Dedifferentiated amniotic fluid mesenchymal stem cell (primary cell): ENCODE measurements at regions not wholly inside any gene's neighbourhood (a gene's known extent, or its start where the extent isn't known, plus 50 kb on each side); places are given as distances from the start of the nearest gene placed in this dataset.

Experiments used
- DNase-seq: peaks from one replicate; pipeline ENCODE4 v3.0.0-alpha.2; 2016; ENCODE audit errors: extremely low spot score

DNA sequence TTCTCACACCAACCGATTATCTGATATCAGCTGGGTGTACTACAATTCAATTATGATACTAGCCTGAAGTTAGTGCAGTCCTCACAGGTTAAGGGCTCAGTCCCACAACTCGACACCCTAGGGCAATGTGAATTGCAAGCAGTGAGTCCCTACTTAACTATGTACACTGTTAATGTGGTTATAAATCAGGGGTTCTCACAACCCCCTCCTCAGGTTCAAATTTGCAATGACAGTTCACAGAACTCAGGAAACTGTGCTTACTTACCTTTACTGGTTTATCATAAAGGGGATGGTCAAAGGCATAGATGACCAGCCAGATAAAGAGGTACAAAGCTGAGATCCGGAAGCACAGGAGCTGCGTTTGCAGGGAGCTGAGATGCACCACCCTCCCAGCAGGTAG lies 1379.1 kb upstream of the CDH2 start:
- DNase-seq, result no peak

DNA sequence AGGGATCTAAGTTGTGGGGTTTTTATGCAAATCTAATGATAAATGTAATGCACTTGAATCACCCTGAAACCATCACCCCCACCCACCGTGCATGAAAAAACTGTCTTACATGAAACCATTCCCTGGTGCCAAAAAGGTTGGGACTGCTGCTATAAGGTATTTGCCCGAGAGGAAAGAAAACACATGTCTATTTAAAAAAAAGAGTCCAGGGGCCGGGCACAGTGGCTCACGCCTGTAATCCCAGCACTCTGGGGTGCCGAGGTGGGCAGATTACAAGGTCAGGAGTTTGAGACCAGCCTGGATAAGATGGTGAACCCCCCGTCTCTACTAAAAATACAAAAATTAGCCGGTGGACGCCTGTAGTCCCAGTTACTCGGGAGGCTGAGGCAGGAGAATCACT lies 1372.8 kb upstream of the CDH2 start:
- no peak for DNase-seq

DNA sequence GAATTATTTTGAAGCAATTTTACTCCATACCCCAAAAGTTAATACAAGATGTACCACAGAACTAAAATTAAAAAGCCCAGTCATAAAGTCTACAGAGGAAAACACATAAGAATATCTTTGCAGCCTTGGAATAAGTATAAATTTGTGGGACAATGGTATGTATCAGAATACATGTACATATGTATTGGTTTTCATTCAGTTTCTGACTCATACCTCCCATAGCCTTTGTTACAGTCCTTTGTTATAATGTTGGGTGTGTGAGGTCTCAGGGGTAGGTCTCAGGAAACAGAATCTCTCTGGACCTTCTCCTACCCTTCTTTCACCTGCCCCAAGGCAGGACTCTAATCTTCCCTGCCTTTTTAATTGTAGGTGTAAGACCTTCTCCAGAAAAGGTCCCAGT lies 1370.7 kb upstream of the CDH2 start:
- no peak for DNase-seq

DNA sequence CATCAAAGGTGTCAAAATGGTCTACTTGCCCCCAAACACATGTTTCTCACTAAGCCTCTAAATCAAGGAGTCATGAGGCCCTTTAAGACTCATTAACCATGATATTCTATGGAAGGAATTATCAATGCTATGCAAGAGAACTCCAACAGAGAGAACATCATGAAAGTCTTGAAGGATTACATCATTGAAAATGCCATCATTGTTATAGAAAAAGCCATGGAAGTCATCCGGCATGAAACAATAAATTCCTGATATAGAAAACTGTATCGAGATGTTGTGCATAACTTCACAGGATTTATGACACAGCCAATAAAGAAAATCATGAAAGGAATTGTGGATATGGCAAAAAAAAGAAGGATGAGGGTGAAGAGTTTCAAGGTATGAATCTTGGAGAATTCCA lies 1363.6 kb upstream of the CDH2 start:
- DNase-seq, result no peak

DNA sequence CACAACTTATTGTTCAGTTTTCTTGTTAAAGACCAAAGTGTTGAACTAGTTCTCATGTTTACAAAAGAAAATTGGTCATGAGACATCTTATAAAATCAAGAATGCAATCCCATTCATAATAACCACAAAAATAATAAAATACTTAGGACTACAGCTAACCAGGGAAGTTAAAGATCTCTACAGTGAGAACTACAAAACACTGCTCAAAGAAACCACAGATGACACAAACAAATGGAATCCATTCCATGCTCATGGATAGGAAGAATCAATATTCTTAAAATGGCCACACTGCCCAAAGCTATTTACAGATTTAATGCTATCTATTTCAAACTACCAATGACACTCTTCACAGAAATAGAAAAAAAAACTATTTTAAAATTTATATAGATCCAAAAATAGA lies 1354.8 kb upstream of the CDH2 start:
- DNase-seq, result no peak

DNA sequence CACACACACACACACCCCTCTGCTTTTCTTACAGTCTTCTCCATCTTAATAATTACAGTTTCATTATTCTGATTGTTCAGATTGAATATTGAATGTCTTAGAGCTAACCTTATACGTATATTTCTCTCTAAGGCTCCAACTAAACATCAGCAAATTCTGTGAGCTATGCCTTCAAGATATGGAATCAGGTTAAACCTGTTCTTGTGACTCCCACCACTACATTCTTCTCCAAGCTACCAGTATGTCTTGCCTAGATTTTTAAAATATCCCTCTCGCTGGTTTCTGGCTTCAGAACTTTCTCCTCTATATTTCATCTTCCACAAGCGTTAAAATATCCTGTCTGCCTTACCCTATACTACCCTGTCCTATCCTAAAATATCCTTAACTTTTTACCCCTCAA lies 1346.4 kb upstream of the CDH2 start:
- DNase-seq, result no peak

DNA sequence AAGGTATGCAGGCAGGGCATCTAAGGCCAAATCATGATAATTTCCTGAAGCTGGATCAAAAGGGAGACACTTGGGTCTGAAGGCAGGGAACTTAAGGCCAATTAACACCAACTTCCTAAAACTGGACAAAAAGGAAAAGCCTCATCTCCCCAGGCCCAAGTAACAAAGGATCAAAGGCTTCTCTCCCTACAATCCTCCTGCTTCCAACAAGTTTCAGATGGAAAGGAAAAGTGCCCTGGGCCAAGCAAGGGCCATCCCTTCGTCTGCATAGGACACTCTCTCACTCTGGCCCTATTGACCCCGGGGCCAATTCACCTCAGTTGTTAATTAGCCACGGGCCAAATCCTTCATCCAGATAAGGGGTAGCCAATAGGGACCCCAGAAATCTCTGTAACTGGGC lies 1335.8 kb upstream of the CDH2 start:
- DNase-seq, result no peak

DNA sequence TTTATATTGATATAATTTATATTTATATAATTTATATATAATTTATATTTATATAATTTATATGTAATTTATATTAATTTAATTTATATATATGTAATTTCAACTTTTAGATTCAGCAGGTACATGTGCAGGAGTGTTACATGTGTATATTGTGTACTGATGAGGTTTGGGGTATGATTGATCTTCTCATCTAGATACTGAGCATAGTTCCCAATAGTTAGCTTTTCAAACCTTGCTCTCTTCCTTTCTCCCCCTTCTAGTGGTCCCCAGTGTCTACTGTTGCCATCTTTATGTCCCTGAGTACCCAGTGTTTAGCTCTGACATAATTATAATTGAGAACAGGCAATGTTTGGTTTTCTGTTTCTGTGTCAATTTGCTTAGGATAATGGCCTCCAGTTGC lies 1335.3 kb upstream of the CDH2 start:
- no peak for DNase-seq

DNA sequence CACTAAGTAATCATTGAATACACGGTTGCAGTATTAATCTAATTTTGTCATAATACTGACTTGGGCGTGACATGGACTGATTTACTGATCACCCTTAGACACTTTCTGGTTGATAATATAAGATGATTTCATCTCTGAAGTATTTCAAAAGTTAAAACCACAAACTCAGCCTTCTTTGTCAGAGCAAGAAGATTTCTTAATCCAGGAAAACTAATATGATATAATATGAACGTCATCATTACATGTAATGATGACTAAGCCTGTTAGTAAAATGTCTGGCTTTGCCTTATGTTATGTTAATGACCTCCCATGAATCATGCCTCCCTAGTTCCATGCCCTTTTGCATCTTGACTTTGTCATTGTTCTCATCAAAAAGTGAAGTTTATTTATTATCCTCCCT lies 1325.0 kb upstream of the CDH2 start:
- no peak for DNase-seq

DNA sequence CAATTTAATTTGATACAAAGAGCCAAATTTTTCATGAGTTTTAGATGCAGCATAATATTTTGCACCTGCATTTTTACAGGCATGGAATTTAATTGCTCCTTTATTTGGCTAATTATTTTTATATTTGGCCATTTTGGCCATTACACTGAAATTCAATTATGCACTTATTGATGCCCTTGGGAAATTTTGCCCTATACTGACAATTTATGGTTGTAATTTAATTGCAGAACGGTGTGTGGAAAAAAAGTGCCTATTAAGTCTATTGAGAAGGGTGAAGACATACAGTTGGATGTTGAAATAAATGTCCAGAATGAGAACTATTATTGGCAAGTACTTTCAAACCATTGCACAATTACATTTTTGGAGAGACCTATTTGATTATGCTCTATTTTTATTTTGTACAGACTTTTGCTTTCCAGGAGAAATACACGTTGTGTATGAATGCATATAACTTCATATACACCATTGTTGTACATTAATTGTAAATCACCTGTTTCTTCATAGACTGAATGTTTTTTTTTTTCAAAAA lies 1319.3 kb upstream of the CDH2 start:
- DNase-seq, result no peak

DNA sequence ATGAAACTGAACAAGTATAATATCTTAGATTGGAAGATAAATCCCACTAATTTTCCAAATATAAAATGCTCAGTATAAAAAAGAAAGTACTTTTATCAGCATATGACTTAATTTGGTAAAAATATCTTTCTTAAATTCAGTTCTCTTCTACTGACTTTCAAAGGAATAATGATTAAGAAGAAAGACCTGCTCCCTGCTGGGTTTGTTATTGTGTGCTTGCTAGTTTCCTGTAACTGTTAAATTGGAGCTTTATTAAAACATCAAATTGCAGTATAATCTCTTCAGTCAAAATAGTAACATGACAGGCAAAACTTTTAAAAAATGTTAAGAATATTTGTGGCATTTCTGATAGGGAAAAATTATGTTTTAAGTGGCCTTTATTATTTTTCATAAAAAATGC lies 1317.4 kb upstream of the CDH2 start:
- no peak for DNase-seq

DNA sequence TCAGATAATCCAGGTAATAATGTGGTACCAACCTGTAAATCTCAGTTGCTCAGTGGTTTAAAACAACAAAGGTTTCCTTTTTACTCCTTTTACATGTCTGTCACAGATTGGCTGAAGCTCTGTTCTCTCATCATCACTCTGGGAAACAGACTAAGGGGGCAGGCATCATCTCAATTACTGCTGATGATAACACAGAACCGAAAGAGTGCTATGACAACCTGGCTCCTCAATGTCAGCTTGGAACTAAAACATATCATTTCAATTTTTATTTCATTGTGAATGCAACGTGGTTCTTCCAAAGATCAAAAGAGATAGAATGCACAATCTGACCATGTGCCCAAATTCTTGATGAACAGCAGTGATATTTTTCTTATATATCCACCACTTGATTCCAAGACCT lies 1315.0 kb upstream of the CDH2 start:
- DNase-seq, result no peak

DNA sequence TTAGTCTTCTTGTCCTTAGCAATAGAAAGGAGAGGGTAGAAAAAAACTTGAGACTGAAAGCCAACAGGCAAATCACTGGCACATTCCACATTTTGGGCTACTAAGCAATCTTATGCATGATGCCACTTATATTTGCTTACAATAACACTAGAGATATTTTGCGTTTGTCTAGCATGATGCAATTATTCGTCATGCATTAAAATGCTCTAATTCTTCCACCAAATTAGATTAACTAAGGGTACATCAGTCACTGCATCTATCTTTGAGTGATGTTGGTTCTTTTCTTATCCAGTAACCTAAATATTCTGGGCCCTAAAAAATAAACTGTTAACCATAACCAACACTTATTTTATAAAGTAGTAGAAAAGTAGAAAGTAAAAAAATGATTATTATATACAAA lies 1311.7 kb upstream of the CDH2 start:
- peak; percentile 47 for DNase-seq

DNA sequence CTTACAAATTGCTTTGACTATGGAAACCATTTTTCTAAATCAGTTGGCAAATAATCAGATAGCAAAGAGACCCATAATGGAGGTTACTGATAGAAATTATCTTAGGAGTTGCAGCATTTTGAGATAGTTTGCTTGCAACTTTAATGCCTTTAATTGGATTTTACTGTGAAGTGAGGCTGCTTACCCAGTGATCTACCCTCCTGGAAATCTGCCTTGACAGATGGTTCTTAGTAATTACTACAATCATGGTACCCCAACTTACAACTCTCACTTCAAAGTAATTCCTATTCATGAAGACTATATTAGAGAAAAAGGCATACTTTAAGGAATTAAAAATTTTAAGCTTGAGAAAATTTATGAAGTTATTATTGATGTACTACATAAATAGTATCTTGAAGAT lies 1288.6 kb upstream of the CDH2 start:
- no peak for DNase-seq

DNA sequence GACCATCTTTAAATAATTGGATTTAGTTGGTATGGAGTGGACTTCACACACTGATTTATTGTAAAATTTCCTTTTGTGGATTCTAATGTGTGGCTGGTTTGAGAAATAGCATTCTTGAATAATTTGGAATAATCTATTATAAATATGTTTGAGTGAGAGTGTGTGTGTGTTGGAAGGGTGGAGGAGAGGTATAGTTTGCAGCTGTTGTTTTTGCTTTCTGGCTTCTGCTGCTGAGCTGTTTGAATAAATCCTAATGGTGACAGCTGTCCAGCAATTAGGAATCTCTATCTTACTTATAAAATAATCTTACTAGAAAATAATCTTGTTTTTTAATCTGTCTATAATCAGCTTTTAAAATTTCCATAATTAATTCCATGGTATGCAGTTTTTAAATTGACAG lies 1283.0 kb upstream of the CDH2 start:
- DNase-seq, result no peak

DNA sequence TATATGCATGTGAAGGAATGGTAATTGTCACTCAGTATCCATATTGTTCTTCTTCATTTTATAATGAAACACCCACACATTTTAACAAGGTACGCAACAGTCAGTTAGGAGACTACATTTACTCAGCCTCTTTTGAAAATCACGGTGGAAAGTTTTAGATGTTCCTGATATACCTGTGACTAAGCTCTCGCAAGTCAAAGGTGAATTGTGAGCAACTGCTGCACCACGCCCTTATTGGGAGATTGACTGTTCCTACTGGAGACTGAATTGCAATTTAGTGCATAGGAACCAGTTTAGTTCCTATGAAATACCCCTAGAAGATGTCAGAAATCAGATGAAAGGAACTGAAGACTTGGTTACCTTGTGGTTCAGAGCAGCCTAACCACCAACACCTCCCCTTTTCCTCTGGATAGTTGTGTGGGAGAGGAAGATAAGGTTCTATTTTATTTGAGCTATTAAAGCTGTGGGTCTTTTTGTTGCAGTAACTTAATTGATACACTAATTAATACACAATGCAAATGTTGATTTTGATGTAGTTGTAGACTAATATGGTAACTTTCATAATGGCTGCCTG lies 1280.5 kb upstream of the CDH2 start:
- DNase-seq, result no peak

DNA sequence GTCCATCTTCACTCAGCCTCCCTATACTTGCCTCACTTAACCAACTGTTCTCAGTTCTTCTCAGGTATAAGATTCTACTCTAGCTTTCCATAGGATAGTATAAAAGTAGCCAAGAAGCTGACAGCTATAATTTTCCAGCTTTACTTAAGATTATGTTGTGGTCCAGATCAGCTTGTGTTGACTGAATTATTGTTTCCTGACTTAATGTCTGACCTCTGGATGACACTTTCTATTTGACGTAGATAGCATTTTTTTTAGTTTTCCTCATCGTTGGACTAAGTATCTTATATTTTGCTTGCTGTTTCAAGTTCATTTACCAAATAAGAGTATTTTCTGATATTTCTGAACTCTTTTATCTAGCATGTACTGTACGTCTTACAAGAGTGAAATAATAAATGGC lies 1272.5 kb upstream of the CDH2 start:
- no peak for DNase-seq

DNA sequence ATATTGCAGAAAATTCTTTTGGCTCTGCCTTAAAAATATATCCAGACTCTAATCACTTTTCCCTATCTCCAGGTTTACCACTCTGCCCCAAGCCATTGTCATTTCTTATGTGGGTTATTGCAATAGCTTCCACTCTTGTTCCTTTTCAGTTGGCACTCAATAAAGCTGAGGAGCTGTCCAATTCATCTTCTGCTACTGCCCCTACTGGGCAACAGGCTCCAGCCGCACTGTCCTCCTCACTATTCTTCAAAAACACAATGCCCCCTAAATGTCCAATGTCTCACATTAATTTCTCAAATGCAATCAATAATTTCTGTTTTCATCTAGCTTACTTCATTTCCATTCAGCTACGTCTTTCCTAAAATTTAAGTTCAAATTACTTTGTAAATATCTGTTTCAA lies 1262.5 kb upstream of the CDH2 start:
- no peak for DNase-seq

DNA sequence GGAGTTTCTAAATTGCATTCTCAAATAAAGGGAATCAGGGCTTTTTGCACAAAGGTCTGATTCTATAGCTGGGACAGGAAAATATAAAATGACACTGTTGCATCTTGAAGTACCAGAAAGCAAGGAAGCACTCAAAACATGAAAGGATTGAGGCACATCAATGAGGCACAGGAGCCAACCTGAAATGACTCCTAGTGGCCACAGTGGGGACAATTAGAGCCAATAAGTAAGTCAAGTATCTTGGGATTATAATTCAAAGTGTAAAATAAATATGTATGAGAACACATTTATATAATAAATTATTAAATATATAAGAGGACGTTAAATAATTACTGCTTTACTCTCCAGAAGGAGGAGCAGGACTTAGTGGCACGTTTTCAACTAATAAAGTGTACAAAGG lies 1259.5 kb upstream of the CDH2 start:
- no peak for DNase-seq

DNA sequence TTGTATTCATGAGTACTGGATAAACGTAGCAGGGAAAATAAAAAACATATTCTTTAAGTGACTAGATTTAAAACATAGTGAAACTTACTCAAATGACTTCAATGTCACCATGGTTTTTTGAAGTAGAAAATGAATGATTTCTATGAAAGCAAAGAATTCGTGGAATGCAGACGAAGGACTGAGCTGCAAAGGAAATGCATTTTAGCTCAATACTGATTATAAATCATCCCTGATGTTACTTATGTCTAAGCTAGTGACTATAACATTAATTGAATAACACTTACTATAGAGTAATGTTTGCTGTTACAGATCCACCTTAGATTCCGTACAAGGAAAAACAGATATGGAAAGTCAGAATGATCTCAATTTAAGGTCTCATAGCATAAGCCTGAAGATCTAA lies 1257.7 kb upstream of the CDH2 start:
- no peak for DNase-seq

DNA sequence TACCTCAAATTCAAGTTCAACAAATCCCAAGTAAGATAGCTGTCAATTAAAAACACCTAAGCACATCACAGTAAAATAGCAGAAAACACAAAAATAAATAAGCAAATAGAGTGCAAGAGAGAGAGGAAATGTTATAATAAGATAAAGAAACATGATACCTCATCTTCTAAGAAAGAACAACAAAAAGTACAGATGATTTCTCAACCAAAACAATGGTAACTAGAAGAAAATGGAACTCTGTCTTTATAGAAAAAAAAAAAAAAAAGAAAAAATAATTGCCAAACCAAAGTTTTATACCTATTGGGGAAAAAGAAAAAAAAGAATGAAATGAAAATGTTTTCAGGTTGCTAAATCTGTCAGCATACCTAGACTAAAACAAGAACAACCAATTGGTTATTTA lies 1253.5 kb upstream of the CDH2 start:
- no peak for DNase-seq

DNA sequence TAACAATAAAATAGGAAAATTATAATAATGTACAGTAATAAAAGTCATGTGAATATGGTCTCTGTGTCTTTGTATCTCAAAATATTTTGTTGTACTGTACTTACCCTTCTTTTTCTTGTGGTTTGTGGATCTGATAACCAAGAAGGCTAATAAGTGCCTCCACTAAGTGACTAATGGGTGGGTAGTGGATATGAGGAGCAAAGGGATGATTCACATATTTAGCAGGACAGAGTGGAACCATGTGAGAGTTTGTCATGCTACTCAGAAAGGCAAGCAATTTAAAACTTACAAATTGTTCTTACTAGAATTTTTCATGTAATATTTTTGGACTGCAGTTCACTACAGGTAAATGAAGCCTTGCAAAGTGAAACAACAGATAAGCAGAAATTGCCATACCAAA lies 1241.2 kb upstream of the CDH2 start:
- peak; percentile 23 for DNase-seq

DNA sequence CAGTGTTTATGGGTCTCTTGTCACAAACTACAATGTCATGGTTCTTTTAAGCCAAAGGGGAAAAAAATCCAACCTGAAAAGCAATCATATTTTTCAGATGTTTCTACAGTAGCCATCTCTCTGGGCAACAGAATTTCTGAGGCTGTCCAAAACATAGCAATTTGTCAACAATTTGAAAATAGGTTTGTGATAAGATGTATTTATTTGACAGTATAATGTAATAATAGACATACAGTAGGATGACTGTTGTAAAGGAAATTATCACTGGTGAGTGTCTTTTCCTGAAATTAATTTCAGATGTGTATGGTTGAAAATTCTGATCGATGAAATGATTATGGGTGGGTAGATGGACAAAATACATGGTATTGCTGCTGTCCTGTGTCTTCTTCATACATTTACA lies 1230.1 kb upstream of the CDH2 start:
- DNase-seq, result no peak

DNA sequence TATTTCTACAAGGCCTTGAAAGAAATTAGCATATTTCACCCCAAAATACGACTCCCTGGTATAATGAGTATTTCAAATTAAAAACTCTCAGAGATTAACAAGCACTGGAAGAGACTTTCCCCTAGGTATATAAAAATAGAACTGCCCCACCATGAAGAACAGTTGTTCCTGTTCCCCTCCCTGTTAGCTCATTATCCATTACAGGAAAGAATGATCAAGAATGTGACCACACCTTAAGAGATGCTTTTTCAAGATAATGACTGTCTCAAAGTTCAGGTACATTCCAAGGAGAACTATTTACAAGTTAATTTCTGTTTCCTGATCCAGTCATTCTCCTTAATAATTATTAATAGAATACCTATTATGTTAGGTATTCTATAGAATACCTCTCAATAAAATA lies 1220.6 kb upstream of the CDH2 start:
- no peak for DNase-seq
